HepG2 (cell line): ENCODE measurements at regions not wholly inside any gene's neighbourhood (a gene's known extent, or its start where the extent isn't known, plus 50 kb on each side); places are given as distances from the start of the nearest gene placed in this dataset.

Experiments
- ATAC-seq: fragments of 200-7000 bp; cut with Tn5 transposase; 3 replicates; pipeline ENCODE4 v1.9.1; 2020; ENCODE audit warnings: mild to moderate bottlenecking, moderate library complexity
- BruUV-seq: library from RNA; stranded (reverse); fragments of 400-500 nt; replicated peaks from 2 replicates; lab custom pipeline; 2021; lab: Mats Ljungman, UMichigan
- CTCF ChIA-PET: fragments of 300-600 bp; formaldehyde crosslinking; extraction: SDS; loops from one replicate; lab custom pipeline; 2021; ENCODE audit warnings: low total read pairs, inconsistent platforms, low intra/inter-chr PET ratio; lab: Yijun Ruan, JAX
- POLR2A ChIA-PET: fragments of 350-600 bp; sonication (Branson Sonifier 250); formaldehyde crosslinking; loops from one replicate; lab custom pipeline; 2020; ENCODE audit warnings: antibody characterized with exemption, inconsistent platforms; lab: Yijun Ruan, JAX
- DNase-seq: peaks from one replicate; pipeline ENCODE4 v3.0.0-alpha.2; 2015; ENCODE audit warnings: low spot score
- FAIRE-seq: peaks from 3 replicates; lab custom pipeline; 2011; peaks lifted over from hg19 to GRCh38; lab: Jason Lieb, UNC
- H2AFZ ChIP-seq: one replicate; pipeline ENCODE4 v1.6.1; 2011; ENCODE audit warnings: low read length, inconsistent platforms
- H3K27ac ChIP-seq: fragments of 300-600 bp; 3 replicates; pipeline ENCODE4 v1.8.0; 2011; ENCODE audit warnings: mixed run types, mild to moderate bottlenecking, mixed read lengths, low read length, inconsistent platforms; ENCODE audit not compliant: insufficient read depth; ENCODE audit errors: extremely low read length
- H3K27me3 ChIP-seq, 2 experiments: fragments of 200-600 bp in 1 of 2; 2 replicates in 1 of 2; 3 replicates in 1 of 2; pipeline versions ENCODE4 v1.6.0 to v1.8.0; 2011; ENCODE audit warnings: low read length in 2 of 2, mild to moderate bottlenecking in 2 of 2, moderate library complexity in 2 of 2, inconsistent platforms in 1 of 2; ENCODE audit not compliant: insufficient read depth in 2 of 2, control insufficient read depth in 1 of 2
- H3K36me3 ChIP-seq, 2 experiments: fragments of 200-600 bp in 1 of 2; replicated peaks in 1 of 2; 2 replicates in 1 of 2; 3 replicates in 1 of 2; pipeline versions ENCODE4 v1.5.1 to v1.8.0; 2011; ENCODE audit warnings: low read length in 2 of 2, inconsistent platforms in 1 of 2; ENCODE audit not compliant: insufficient read depth in 2 of 2, control insufficient read depth in 1 of 2
- H3K4me1 ChIP-seq: 2 replicates; pipeline ENCODE4 v1.5.1; 2012; ENCODE audit warnings: low read length, inconsistent platforms; ENCODE audit not compliant: insufficient read depth
- H3K4me2 ChIP-seq: 2 replicates; pipeline ENCODE4 v1.6.0; 2011; ENCODE audit warnings: low read depth, low read length, inconsistent platforms
- H3K4me3 ChIP-seq, 3 experiments: fragments of 200-600 bp in 1 of 3; sonication (generic), shearing (Covaris generic) in 1 of 3; replicated peaks in 1 of 3; 2 replicates each; pipeline ENCODE4 v1.5.1; 2011 to 2016; ENCODE audit warnings: low read length in 3 of 3, inconsistent platforms in 2 of 3, low read depth in 2 of 3, mild to moderate bottlenecking in 2 of 3, control low read depth in 1 of 3, mixed read lengths in 1 of 3; ENCODE audit not compliant: insufficient read depth in 1 of 3
- H3K79me2 ChIP-seq: one replicate; pipeline ENCODE4 v1.6.1; 2011; ENCODE audit warnings: low read length, inconsistent platforms; ENCODE audit not compliant: insufficient read depth
- H3K9ac ChIP-seq: 2 replicates; pipeline ENCODE4 v1.6.0; 2011; ENCODE audit warnings: mild to moderate bottlenecking, low read depth, low read length, inconsistent platforms; ENCODE audit not compliant: insufficient read depth
- H3K9me3 ChIP-seq: 2 replicates; pipeline ENCODE4 v1.5.1; 2012; ENCODE audit warnings: mild to moderate bottlenecking, low read length
- H4K20me1 ChIP-seq: 2 replicates; pipeline ENCODE4 v1.6.0; 2011; ENCODE audit warnings: inconsistent platforms, mild to moderate bottlenecking, low read length, moderate library complexity; ENCODE audit not compliant: insufficient read depth
- AGO1 ChIP-seq: fragments of 200-400 bp; formaldehyde crosslinking; IDR thresholded peaks from 2 replicates; pipeline ENCODE4 v1.6.1; 2017; ENCODE audit warnings: mild to moderate bottlenecking, low read depth, low read length, moderate library complexity; ENCODE audit not compliant: poor library complexity, severe bottlenecking
- ARNT2 ChIP-seq: sonication (generic); formaldehyde crosslinking; IDR thresholded peaks from 2 replicates; pipeline ENCODE4 v1.8.0; 2022; ENCODE audit warnings: mild to moderate bottlenecking, low read depth, missing genetic modification reagents, moderate library complexity
- CBX2 ChIP-seq, 2 experiments: fragments of 200-600 bp in 1 of 2; sonication (generic); formaldehyde crosslinking in 1 of 2; IDR thresholded peaks; 2 replicates each; pipeline versions ENCODE4 v1.7.0 to v1.8.1; 2018 to 2022; ENCODE audit warnings: low read depth in 2 of 2, low read length in 1 of 2, mild to moderate bottlenecking in 1 of 2, missing genetic modification reagents in 1 of 2
- EHMT2 ChIP-seq: fragments of 200-600 bp; sonication (generic); IDR thresholded peaks from 2 replicates; pipeline ENCODE4 v1.7.0; 2017; ENCODE audit warnings: antibody characterized with exemption, low read depth, low read length, borderline replicate concordance
- FOXA1 ChIP-seq, 2 experiments: fragments of 450-650 bp in 1 of 2; sonication (generic) in 1 of 2; formaldehyde crosslinking in 1 of 2; IDR thresholded peaks; 2 replicates each; pipeline versions ENCODE4 v1.4.0 to v1.6.1; 2016 to 2020; ENCODE audit warnings: missing genetic modification reagents in 1 of 2
- HOXA9 ChIP-seq: sonication (generic); formaldehyde crosslinking; IDR thresholded peaks from 2 replicates; pipeline ENCODE4 v1.8.1; 2022; ENCODE audit warnings: missing genetic modification reagents, mild to moderate bottlenecking, moderate library complexity, borderline replicate concordance
- IRF2 ChIP-seq: IDR thresholded peaks from 2 replicates; pipeline ENCODE4 v1.6.1; 2018; ENCODE audit warnings: missing genetic modification reagents, missing compliant biosample characterization
- SALL2 ChIP-seq: sonication (generic); formaldehyde crosslinking; IDR thresholded peaks from 2 replicates; pipeline ENCODE4 v1.8.1; 2023; ENCODE audit warnings: mild to moderate bottlenecking, missing genetic modification reagents, inconsistent platforms
- WIZ ChIP-seq: sonication (generic); formaldehyde crosslinking; IDR thresholded peaks from 2 replicates; pipeline ENCODE4 v1.5.1; 2020; ENCODE audit warnings: mild to moderate bottlenecking, missing genetic modification reagents
- ZBTB2 ChIP-seq: sonication (generic); formaldehyde crosslinking; IDR thresholded peaks from 2 replicates; pipeline ENCODE4 v1.8.0; 2022; ENCODE audit warnings: low read depth, missing genetic modification reagents
- ZNF124 ChIP-seq: sonication (generic); formaldehyde crosslinking; IDR thresholded peaks from 2 replicates; pipeline ENCODE4 v1.4.0; 2020; ENCODE audit warnings: missing genetic modification reagents
- ZNF296 ChIP-seq: sonication (generic); formaldehyde crosslinking; conservative IDR thresholded peaks from 2 replicates; pipeline ENCODE4 v1.5.0; 2020; ENCODE audit warnings: mild to moderate bottlenecking, missing genetic modification reagents
- ZNF431 ChIP-seq: sonication (generic); formaldehyde crosslinking; IDR thresholded peaks from 2 replicates; pipeline ENCODE4 v1.9.0; 2022; ENCODE audit warnings: missing genetic modification reagents, low read depth, mild to moderate bottlenecking, borderline replicate concordance
- ZNF713 ChIP-seq: sonication (generic); formaldehyde crosslinking; IDR thresholded peaks from 2 replicates; pipeline ENCODE4 v1.4.0; 2020; ENCODE audit warnings: mild to moderate bottlenecking, missing genetic modification reagents
- ZNF720 ChIP-seq: sonication (generic); formaldehyde crosslinking; IDR thresholded peaks from 2 replicates; pipeline ENCODE4 v1.4.0; 2020; ENCODE audit warnings: missing genetic modification reagents
- ZNF878 ChIP-seq: sonication (generic); formaldehyde crosslinking; IDR thresholded peaks from 2 replicates; pipeline ENCODE4 v1.8.1; 2023; ENCODE audit warnings: mild to moderate bottlenecking, missing genetic modification reagents, moderate library complexity
- ZSCAN22 ChIP-seq: sonication (generic); formaldehyde crosslinking; IDR thresholded peaks from 2 replicates; pipeline ENCODE4 v1.4.0; 2020; ENCODE audit warnings: mild to moderate bottlenecking, missing genetic modification reagents
- in situ Hi-C: cut with HindIII; loops from 2 replicates; pipeline ENCODE4 v1.10.0; 2017; ENCODE audit warnings: low pct_unique_long_range_greater_than_20kb; ENCODE audit not compliant: extremely low pct_ligation_motif_present
- intact Hi-C: fragments of 100-400 bp; cut with micrococcal nuclease; formaldehyde crosslinking; loops from one replicate; pipeline ENCODE4 v1.10.0; 2022; ENCODE audit not compliant: unreplicated experiment
- TF ChIP-seq, protein P1 (sequence below): sonication (generic); formaldehyde crosslinking; IDR thresholded peaks from 2 replicates; pipeline ENCODE4 v1.4.0; 2020; ENCODE audit warnings: missing genetic modification reagents, borderline replicate concordance

- TF ChIP-seq, protein P1, sequence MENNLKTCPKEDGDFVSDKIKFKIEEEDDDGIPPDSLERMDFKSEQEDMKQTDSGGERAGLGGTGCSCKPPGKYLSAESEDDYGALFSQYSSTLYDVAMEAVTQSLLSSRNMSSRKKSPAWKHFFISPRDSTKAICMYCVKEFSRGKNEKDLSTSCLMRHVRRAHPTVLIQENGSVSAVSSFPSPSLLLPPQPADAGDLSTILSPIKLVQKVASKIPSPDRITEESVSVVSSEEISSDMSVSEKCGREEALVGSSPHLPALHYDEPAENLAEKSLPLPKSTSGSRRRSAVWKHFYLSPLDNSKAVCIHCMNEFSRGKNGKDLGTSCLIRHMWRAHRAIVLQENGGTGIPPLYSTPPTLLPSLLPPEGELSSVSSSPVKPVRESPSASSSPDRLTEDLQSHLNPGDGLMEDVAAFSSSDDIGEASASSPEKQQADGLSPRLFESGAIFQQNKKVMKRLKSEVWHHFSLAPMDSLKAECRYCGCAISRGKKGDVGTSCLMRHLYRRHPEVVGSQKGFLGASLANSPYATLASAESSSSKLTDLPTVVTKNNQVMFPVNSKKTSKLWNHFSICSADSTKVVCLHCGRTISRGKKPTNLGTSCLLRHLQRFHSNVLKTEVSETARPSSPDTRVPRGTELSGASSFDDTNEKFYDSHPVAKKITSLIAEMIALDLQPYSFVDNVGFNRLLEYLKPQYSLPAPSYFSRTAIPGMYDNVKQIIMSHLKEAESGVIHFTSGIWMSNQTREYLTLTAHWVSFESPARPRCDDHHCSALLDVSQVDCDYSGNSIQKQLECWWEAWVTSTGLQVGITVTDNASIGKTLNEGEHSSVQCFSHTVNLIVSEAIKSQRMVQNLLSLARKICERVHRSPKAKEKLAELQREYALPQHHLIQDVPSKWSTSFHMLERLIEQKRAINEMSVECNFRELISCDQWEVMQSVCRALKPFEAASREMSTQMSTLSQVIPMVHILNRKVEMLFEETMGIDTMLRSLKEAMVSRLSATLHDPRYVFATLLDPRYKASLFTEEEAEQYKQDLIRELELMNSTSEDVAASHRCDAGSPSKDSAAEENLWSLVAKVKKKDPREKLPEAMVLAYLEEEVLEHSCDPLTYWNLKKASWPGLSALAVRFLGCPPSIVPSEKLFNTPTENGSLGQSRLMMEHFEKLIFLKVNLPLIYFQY (CRISPR knock-in tag), result no peak
- TF ChIP-seq SALL2 (CRISPR knock-in tag), result no peak
- TF ChIP-seq AGO1, result no peak
- TF ChIP-seq, all 625 proteins: peak for 0
Observed at GRCh38 chr4:104129243-104129642, 365.5 kb downstream of the CXXC4 start (continued).

GRCh38 chr4:104128850-104129213 is 365.9 kb downstream of the CXXC4 start:
- Histone ChIP-seq H3K27ac (peak overlapping the region; percentile 45), H3K27me3 (no peaks in the 10 kb centered on the region; a peak in 1 of 5 replicates), H3K79me2 (no peaks in the 10 kb centered on the region), H3K9me3 (no peaks in the 10 kb centered on the region), H2AFZ (no peak overlapping the region), H3K4me1 (peaks cover 23% of the 10 kb centered on the region), H4K20me1 (no peaks in the 10 kb centered on the region), H3K9ac (no peak overlapping the region), H3K4me3 (peak overlapping the region in 2 of 3 experiments; percentile 28 to 33; a peak in 2 of 6 replicates), H3K36me3 (no peaks in the 10 kb centered on the region), H3K4me2 (peak overlapping the region; percentile 70)
- peak; percentile 81 for FAIRE-seq
- ChIA-PET CTCF (no interaction called here), POLR2A (no interaction called here)
- in situ Hi-C loops, result no loop called here
- ATAC-seq, result peak; percentile 100
- no TSS peak for BruUV-seq
- intact Hi-C loops, result loop anchor here (2.0 kb wide), 1 partner anchor 64 kb away; no protein-coding TSS in a partner anchor
- DNase-seq, result peak; percentile 87
- TF ChIP-seq ZSCAN22 (CRISPR knock-in tag) (no peak), ZNF296 (CRISPR knock-in tag) (no peak), FOXA1 (IDR thresholded peaks at IDR 0.05) (0 out of 2 replicates have a peak, but pooled peaks have one; percentile 26), FOXA1 (CRISPR knock-in tag; IDR thresholded peaks at IDR 0.05) (peak; percentile 84), HOXA9 (no peak), ZNF713 (CRISPR knock-in tag) (no peak), ZNF878 (CRISPR knock-in tag) (no peak), ZBTB2 (CRISPR knock-in tag) (no peak), EHMT2 (no peak), WIZ (CRISPR knock-in tag) (no peak), ZNF431 (CRISPR knock-in tag) (no peak), ZNF720 (CRISPR knock-in tag) (no peak), ZNF124 (CRISPR knock-in tag) (peak; percentile 81; the same call in 1 of the 2 replicates), IRF2 (CRISPR knock-in tag) (no peak), ARNT2 (CRISPR knock-in tag) (no peak), CBX2 (IDR thresholded peaks at IDR 0.05; ENCODE audit: low read depth, low read length) (no peak), CBX2 (CRISPR knock-in tag; IDR thresholded peaks at IDR 0.05; ENCODE audit: low read depth) (no peak)
